Mammary epithelial cell (primary cell): ENCODE measurements at regions not wholly inside any gene's neighbourhood (a gene's known extent, or its start where the extent isn't known, plus 50 kb on each side); places are given as distances from the start of the nearest gene placed in this dataset.

Experiments used
- CTCF ChIP-seq, 2 donors: IDR thresholded peaks in 1 of 2; conservative IDR thresholded peaks in 1 of 2; 2 replicates each; pipeline ENCODE4 v1.5.1; 2011 to 2012; ENCODE audit warnings: inconsistent platforms in 2 of 2, low read length in 2 of 2, mild to moderate bottlenecking in 2 of 2, control low read depth in 1 of 2, low read depth in 1 of 2; ENCODE audit not compliant: insufficient read depth in 1 of 2; ENCODE audit errors: extremely low read depth in 1 of 2
- EZH2 ChIP-seq: IDR thresholded peaks from 2 replicates; pipeline ENCODE4 v1.6.1; 2012; ENCODE audit warnings: low read length, inconsistent platforms, borderline replicate concordance

- no peak for TF ChIP-seq CTCF (conservative IDR thresholded peaks at IDR 0.05 in 1 of 2, IDR thresholded peaks at IDR 0.05 in 1 of 2; ENCODE audit: extremely low read depth in 1 of 2, insufficient read depth in 1 of 2, low read depth in 1 of 2, low read length in 2 of 2)
- TF ChIP-seq EZH2: no peak
These were observed 241.0 kb downstream of the ADGRG6 start for GRCh38 chr6:142542704-142543233.
